ENCODE measurements at regions not wholly inside any gene's neighbourhood (a gene's known extent, or its start where the extent isn't known, plus 50 kb on each side); places are given as distances from the start of the nearest gene placed in this dataset.

DNA sequence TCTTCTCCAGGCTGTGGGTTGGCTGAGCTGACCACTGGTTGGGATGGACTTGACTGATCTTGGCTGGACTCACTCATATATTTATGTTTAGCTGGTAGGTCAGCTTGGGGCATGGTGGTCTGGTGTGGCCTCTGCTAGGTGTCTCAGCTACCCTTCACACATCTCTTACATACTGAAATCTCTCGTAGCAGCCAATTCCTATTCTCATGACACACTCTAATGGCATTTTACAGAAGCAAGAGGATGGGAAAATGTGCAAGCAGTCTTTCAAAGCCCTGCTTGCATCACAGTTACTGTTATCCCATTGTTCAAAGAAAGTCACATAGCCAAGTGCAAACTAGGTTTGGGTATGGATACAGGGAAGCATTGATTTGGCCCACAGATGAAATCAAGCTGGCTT lies 55.5 kb upstream of the PCDH18 start:
- ChIA-PET CTCF (no interaction called here), POLR2A (no interaction called here)
- no peak for DNase-seq (ENCODE audit: low read depth, low spot score)
- no peak for TF ChIP-seq CTCF (IDR thresholded peaks at IDR 0.05; ENCODE audit: low read depth, low read length)
- H3K27ac ChIP-seq (ENCODE audit: low read depth, low read length) = no peak overlapping the region
- H3K4me3 ChIP-seq (ENCODE audit: low read depth, low read length) = no peak overlapping the region
- no peaks in the 10 kb centered on the region for H3K9me3 ChIP-seq (ENCODE audit: control insufficient read depth, insufficient read depth, low read length)
- no peaks in the 10 kb centered on the region for H3K27me3 ChIP-seq (ENCODE audit: control insufficient read depth, insufficient read depth, low read length)

DNA sequence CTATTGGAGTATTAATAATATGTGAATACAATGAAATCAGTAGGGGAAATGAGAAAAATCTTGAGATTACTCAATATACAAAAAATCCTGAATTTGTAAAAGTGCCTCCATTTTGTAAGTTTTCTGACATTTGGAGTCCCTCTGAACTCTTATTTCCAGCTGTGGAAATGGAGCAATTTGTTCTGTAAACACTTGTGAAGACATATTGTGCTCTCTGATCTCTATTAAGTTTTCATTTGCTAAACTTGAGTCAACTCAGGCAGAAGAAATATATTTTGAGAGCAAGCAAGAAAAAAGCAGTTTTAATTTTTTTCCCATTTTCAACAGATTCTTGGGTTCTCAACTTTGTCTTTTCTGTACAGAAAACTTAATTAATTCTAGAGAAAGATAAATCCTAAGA lies 51.4 kb upstream of the PCDH18 start:
- TF ChIP-seq CTCF (IDR thresholded peaks at IDR 0.05; ENCODE audit: low read depth, low read length) = no peak
- no peaks in the 10 kb centered on the region for H3K27me3 ChIP-seq (ENCODE audit: control insufficient read depth, insufficient read depth, low read length)
- no peak for DNase-seq (ENCODE audit: low read depth, low spot score)
- H3K4me3 ChIP-seq (ENCODE audit: low read depth, low read length) = no peak overlapping the region
- H3K27ac ChIP-seq (ENCODE audit: low read depth, low read length) = no peak overlapping the region
- POLR2A ChIA-PET = no interaction called here
- H3K9me3 ChIP-seq (ENCODE audit: control insufficient read depth, insufficient read depth, low read length) = no peaks in the 10 kb centered on the region
- CTCF ChIA-PET = no interaction called here
